ENCODE measurements at regions not wholly inside any gene's neighbourhood (a gene's known extent, or its start where the extent isn't known, plus 50 kb on each side); places are given as distances from the start of the nearest gene placed in this dataset.

GRCh38 chr9:28661853-28662252 lies 1088.6 kb upstream of the C9orf72 start:
- DNase-seq = no peak

- no peak for DNase-seq
Observed at GRCh38 chr9:28662675-28663074, 1089.4 kb upstream of the C9orf72 start.

- no peak for DNase-seq
Observed at GRCh38 chr9:28668158-28668557, 1094.9 kb upstream of the C9orf72 start.

GRCh38 chr9:28671000-28671399 lies 1097.7 kb upstream of the C9orf72 start:
- DNase-seq = no peak

- no peak for DNase-seq
Observed at GRCh38 chr9:28678097-28678496, 1104.8 kb upstream of the C9orf72 start.

- DNase-seq = no peak
Observed at GRCh38 chr9:28688172-28688571, 1114.9 kb upstream of the C9orf72 start.

- DNase-seq = no peak
Observed at GRCh38 chr9:28692012-28692411, 1118.7 kb upstream of the C9orf72 start.

- DNase-seq = no peak
Observed at GRCh38 chr9:28696960-28697359, 1123.7 kb upstream of the C9orf72 start.

GRCh38 chr9:28699632-28700031 lies 1126.4 kb upstream of the C9orf72 start:
- no peak for DNase-seq

GRCh38 chr9:28707616-28708015 lies 1134.3 kb upstream of the C9orf72 start:
- no peak for DNase-seq

GRCh38 chr9:28714188-28714587 lies 1140.9 kb upstream of the C9orf72 start:
- DNase-seq = no peak

GRCh38 chr9:28718226-28718625 lies 1144.9 kb upstream of the C9orf72 start:
- no peak for DNase-seq

GRCh38 chr9:28720746-28721145 lies 1147.5 kb upstream of the C9orf72 start:
- DNase-seq = no peak

GRCh38 chr9:28730111-28730510 lies 1156.8 kb upstream of the C9orf72 start:
- no peak for DNase-seq

GRCh38 chr9:28735738-28736342 lies 1162.6 kb upstream of the C9orf72 start:
- no peak for DNase-seq

- DNase-seq = no peak
Observed at GRCh38 chr9:28741459-28741858, 1168.2 kb upstream of the C9orf72 start.

- DNase-seq = no peak
Observed at GRCh38 chr9:28747351-28747985, 1174.2 kb upstream of the C9orf72 start.

- no peak for DNase-seq
Observed at GRCh38 chr9:28750136-28750535, 1176.9 kb upstream of the C9orf72 start.

GRCh38 chr9:28758341-28758740 lies 1185.1 kb upstream of the C9orf72 start:
- no peak for DNase-seq

GRCh38 chr9:28758971-28759370 lies 1185.7 kb upstream of the C9orf72 start:
- DNase-seq = no peak

- DNase-seq = no peak
Observed at GRCh38 chr9:28762167-28762566, 1188.9 kb upstream of the C9orf72 start.

GRCh38 chr9:28764532-28764931 lies 1191.3 kb upstream of the C9orf72 start:
- no peak for DNase-seq

- DNase-seq = no peak
Observed at GRCh38 chr9:28770226-28770625, 1196.9 kb upstream of the C9orf72 start.

GRCh38 chr9:28770827-28771226 lies 1197.5 kb upstream of the C9orf72 start:
- no peak for DNase-seq

Data from NCI-H2081 (cell line).